ENCODE measurements at regions not wholly inside any gene's neighbourhood (a gene's known extent, or its start where the extent isn't known, plus 50 kb on each side); places are given as distances from the start of the nearest gene placed in this dataset.

DNA sequence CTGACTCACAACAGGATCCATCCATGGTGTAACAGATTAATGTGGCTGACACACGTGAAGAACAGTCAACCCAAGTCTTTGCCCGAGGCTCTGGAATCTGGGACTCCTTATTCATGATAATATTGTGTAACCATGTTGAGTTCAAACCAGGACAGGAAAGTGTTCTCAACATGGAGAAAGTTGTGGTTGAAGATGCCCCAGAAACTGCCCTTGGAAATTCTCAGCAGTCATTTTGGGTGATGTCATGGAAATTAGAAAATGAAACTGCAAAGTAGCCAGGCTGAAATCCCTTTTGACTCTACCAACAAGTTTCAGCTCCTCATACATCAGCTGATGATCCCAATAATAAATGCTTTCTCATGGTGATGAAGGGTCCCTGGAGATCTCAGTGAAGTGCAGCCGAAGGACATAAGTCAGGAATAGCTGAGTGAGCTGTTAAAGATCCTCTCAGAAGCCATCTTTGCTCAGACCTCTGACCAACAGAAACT lies 307.7 kb downstream of the TNS1 start:
- peaks cover 6% of the 10 kb centered on the region for H3K27me3 Mint-ChIP-seq (ENCODE audit: low read depth, unreplicated experiment)
- H3K4me1 Mint-ChIP-seq (ENCODE audit: low read depth, unreplicated experiment): peaks cover 31% of the 10 kb centered on the region
- H3K4me2 ChIP-seq (ENCODE audit: low read length): peak overlapping the region; percentile 43
- H4K20me1 ChIP-seq (ENCODE audit: insufficient read depth, low read length): no peaks in the 10 kb centered on the region
- no peak for TF ChIP-seq CTCF (IDR thresholded peaks at IDR 0.05; ENCODE audit: insufficient read depth, low read depth, low read length)
- TF ChIP-seq EZH2 (IDR thresholded peaks at IDR 0.05; ENCODE audit: insufficient read depth, low read length): no peak
- FAIRE-seq: peak; percentile 98
- peaks cover 27% of the 10 kb centered on the region for H3K36me3 Mint-ChIP-seq (ENCODE audit: low read depth, unreplicated experiment)
- H3K9me3 Mint-ChIP-seq (ENCODE audit: unreplicated experiment): peaks cover 8% of the 10 kb centered on the region
- H3K9ac ChIP-seq (ENCODE audit: low read length): peak overlapping the region; percentile 49
- H3K4me3 ChIP-seq (ENCODE audit: insufficient read depth, low read depth, low read length): no peak overlapping the region
- no peak overlapping the region for H3K4me3 Mint-ChIP-seq (ENCODE audit: unreplicated experiment)
- no peaks in the 10 kb centered on the region for H3K9me3 ChIP-seq (ENCODE audit: insufficient read depth, low read depth, low read length)
- H3K27ac Mint-ChIP-seq (ENCODE audit: unreplicated experiment): peak overlapping the region; percentile 59
- H3K27ac ChIP-seq (ENCODE audit: low read depth, low read length): peak overlapping the region; percentile 79
- no peaks in the 10 kb centered on the region for H3K27me3 ChIP-seq (ENCODE audit: insufficient read depth, low read length)
- no peaks in the 10 kb centered on the region for H3K36me3 ChIP-seq (ENCODE audit: insufficient read depth, low read length)
- peak; percentile 93 for DNase-seq (ENCODE audit: low read depth)
- H2AFZ ChIP-seq (ENCODE audit: low read depth, low read length): peak overlapping the region; percentile 31
- H3K79me2 ChIP-seq (ENCODE audit: insufficient read depth, low read length): no peaks in the 10 kb centered on the region
- peaks cover 26% of the 10 kb centered on the region for H3K4me1 ChIP-seq (ENCODE audit: insufficient read depth, low read length)

GRCh38 chr2:217694291-217694690 lies 308.5 kb downstream of the TNS1 start:
- H3K4me3 ChIP-seq (ENCODE audit: insufficient read depth, low read depth, low read length): no peak overlapping the region
- Mint-ChIP-seq H3K4me1 (ENCODE audit: low read depth, unreplicated experiment) (peaks cover 31% of the 10 kb centered on the region), H3K27me3 (ENCODE audit: low read depth, unreplicated experiment) (peaks cover 7% of the 10 kb centered on the region), H3K36me3 (ENCODE audit: low read depth, unreplicated experiment) (peaks cover 27% of the 10 kb centered on the region), H3K9me3 (ENCODE audit: unreplicated experiment) (peaks cover 9% of the 10 kb centered on the region), H3K4me3 (ENCODE audit: unreplicated experiment) (no peak overlapping the region), H3K27ac (ENCODE audit: unreplicated experiment) (peak overlapping the region; percentile 43)
- peak overlapping the region; percentile 79 for H3K27ac ChIP-seq (ENCODE audit: low read depth, low read length)
- peak overlapping the region; percentile 43 for H3K4me2 ChIP-seq (ENCODE audit: low read length)
- H3K9ac ChIP-seq (ENCODE audit: low read length): no peak overlapping the region
- no peak for TF ChIP-seq EZH2 (IDR thresholded peaks at IDR 0.05; ENCODE audit: insufficient read depth, low read length)
- no peak for TF ChIP-seq CTCF (IDR thresholded peaks at IDR 0.05; ENCODE audit: insufficient read depth, low read depth, low read length)
- H3K27me3 ChIP-seq (ENCODE audit: insufficient read depth, low read length): no peaks in the 10 kb centered on the region
- no peak overlapping the region for H2AFZ ChIP-seq (ENCODE audit: low read depth, low read length)
- H4K20me1 ChIP-seq (ENCODE audit: insufficient read depth, low read length): no peaks in the 10 kb centered on the region
- DNase-seq (ENCODE audit: low read depth): no peak
- peaks cover 26% of the 10 kb centered on the region for H3K4me1 ChIP-seq (ENCODE audit: insufficient read depth, low read length)
- no peaks in the 10 kb centered on the region for H3K36me3 ChIP-seq (ENCODE audit: insufficient read depth, low read length)
- no peak for FAIRE-seq
- H3K79me2 ChIP-seq (ENCODE audit: insufficient read depth, low read length): no peaks in the 10 kb centered on the region
- no peaks in the 10 kb centered on the region for H3K9me3 ChIP-seq (ENCODE audit: insufficient read depth, low read depth, low read length)

DNA sequence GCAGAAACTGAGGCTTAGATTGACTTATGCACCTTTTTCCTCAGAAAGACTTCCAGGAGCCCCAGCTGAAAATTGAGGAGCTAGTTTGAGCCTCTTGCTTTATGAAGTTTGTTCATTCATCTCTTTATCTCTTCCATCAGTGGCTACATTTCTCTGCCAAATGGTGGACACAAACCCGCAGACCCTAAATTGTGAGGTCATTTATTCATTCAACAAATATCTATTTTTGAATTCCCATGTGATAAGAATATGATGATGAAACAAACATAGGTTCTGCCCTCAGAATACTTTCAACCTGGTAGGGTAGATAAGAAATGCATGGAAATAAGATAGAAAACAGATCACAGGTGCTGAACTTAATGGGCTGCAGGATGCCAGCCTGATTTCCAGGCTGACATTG lies 309.4 kb downstream of the TNS1 start:
- peaks cover 26% of the 10 kb centered on the region for H3K4me1 ChIP-seq (ENCODE audit: insufficient read depth, low read length)
- Mint-ChIP-seq H3K27ac (ENCODE audit: unreplicated experiment) (no peak overlapping the region), H3K36me3 (ENCODE audit: low read depth, unreplicated experiment) (peaks cover 30% of the 10 kb centered on the region), H3K4me1 (ENCODE audit: low read depth, unreplicated experiment) (peaks cover 31% of the 10 kb centered on the region), H3K27me3 (ENCODE audit: low read depth, unreplicated experiment) (peaks cover 6% of the 10 kb centered on the region), H3K9me3 (ENCODE audit: unreplicated experiment) (peaks cover 9% of the 10 kb centered on the region), H3K4me3 (ENCODE audit: unreplicated experiment) (no peak overlapping the region)
- no peak overlapping the region for H3K4me3 ChIP-seq (ENCODE audit: insufficient read depth, low read depth, low read length)
- no peaks in the 10 kb centered on the region for H3K27me3 ChIP-seq (ENCODE audit: insufficient read depth, low read length)
- H3K9ac ChIP-seq (ENCODE audit: low read length): no peak overlapping the region
- TF ChIP-seq EZH2 (IDR thresholded peaks at IDR 0.05; ENCODE audit: insufficient read depth, low read length) (no peak), CTCF (IDR thresholded peaks at IDR 0.05; ENCODE audit: insufficient read depth, low read depth, low read length) (no peak)
- no peaks in the 10 kb centered on the region for H3K9me3 ChIP-seq (ENCODE audit: insufficient read depth, low read depth, low read length)
- H2AFZ ChIP-seq (ENCODE audit: low read depth, low read length): no peak overlapping the region
- no peaks in the 10 kb centered on the region for H4K20me1 ChIP-seq (ENCODE audit: insufficient read depth, low read length)
- FAIRE-seq (no peak), DNase-seq (ENCODE audit: low read depth) (no peak)
- H3K4me2 ChIP-seq (ENCODE audit: low read length): no peak overlapping the region
- no peaks in the 10 kb centered on the region for H3K36me3 ChIP-seq (ENCODE audit: insufficient read depth, low read length)
- H3K27ac ChIP-seq (ENCODE audit: low read depth, low read length): no peak overlapping the region
- H3K79me2 ChIP-seq (ENCODE audit: insufficient read depth, low read length): no peaks in the 10 kb centered on the region
